ENCODE measurements at regions not wholly inside any gene's neighbourhood (a gene's known extent, or its start where the extent isn't known, plus 50 kb on each side); places are given as distances from the start of the nearest gene placed in this dataset.

- TF ChIP-seq RCOR1 (IDR thresholded peaks at IDR 0.05; ENCODE audit: insufficient replicate concordance, low read length) (no peak), MXI1 (IDR thresholded peaks at IDR 0.05; ENCODE audit: borderline replicate concordance, low read depth, low read length) (no peak), SMC3 (IDR thresholded peaks at IDR 0.05; ENCODE audit: low read depth, low read length) (no peak), CHD1 (IDR thresholded peaks at IDR 0.05; ENCODE audit: low read depth, low read length) (no peak), NFE2L2 (IDR thresholded peaks at IDR 0.05; ENCODE audit: low read depth, low read length) (no peak), RAD21 (IDR thresholded peaks at IDR 0.05; ENCODE audit: low read length) (no peak), BHLHE40 (IDR thresholded peaks at IDR 0.05; ENCODE audit: low read depth, low read length) (no peak), CEBPB (IDR thresholded peaks at IDR 0.05; ENCODE audit: low read depth, low read length) (no peak), ELK1 (IDR thresholded peaks at IDR 0.05; ENCODE audit: borderline replicate concordance, low read depth, low read length) (no peak), MAFK (IDR thresholded peaks at IDR 0.05; ENCODE audit: low read depth, low read length) (no peak), RFX5 (IDR thresholded peaks at IDR 0.05; ENCODE audit: low read depth, low read length) (no peak), POLR2A (IDR thresholded peaks at IDR 0.05; ENCODE audit: low read depth, low read length) (no peak), MAZ (IDR thresholded peaks at IDR 0.05; ENCODE audit: borderline replicate concordance, low read depth, low read length) (no peak), FOS (IDR thresholded peaks at IDR 0.05; ENCODE audit: low read depth, low read length) (no peak)
- TF ChIP-seq, protein P1, sequence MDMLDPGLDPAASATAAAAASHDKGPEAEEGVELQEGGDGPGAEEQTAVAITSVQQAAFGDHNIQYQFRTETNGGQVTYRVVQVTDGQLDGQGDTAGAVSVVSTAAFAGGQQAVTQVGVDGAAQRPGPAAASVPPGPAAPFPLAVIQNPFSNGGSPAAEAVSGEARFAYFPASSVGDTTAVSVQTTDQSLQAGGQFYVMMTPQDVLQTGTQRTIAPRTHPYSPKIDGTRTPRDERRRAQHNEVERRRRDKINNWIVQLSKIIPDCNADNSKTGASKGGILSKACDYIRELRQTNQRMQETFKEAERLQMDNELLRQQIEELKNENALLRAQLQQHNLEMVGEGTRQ (IDR thresholded peaks at IDR 0.05; ENCODE audit: low read depth, low read length) = no peak
- TF ChIP-seq, protein P2, sequence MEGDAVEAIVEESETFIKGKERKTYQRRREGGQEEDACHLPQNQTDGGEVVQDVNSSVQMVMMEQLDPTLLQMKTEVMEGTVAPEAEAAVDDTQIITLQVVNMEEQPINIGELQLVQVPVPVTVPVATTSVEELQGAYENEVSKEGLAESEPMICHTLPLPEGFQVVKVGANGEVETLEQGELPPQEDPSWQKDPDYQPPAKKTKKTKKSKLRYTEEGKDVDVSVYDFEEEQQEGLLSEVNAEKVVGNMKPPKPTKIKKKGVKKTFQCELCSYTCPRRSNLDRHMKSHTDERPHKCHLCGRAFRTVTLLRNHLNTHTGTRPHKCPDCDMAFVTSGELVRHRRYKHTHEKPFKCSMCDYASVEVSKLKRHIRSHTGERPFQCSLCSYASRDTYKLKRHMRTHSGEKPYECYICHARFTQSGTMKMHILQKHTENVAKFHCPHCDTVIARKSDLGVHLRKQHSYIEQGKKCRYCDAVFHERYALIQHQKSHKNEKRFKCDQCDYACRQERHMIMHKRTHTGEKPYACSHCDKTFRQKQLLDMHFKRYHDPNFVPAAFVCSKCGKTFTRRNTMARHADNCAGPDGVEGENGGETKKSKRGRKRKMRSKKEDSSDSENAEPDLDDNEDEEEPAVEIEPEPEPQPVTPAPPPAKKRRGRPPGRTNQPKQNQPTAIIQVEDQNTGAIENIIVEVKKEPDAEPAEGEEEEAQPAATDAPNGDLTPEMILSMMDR (conservative IDR thresholded peaks at IDR 0.05; ENCODE audit: low read depth, low read length) = no peak
- no peaks in the 10 kb centered on the region for H3K79me1 ChIP-seq (ENCODE audit: low read depth in 1 of 2, low read length in 2 of 2)
- DNase-seq (no peak), ATAC-seq (ENCODE audit: low read depth) (no peak)
- H4K91ac ChIP-seq (ENCODE audit: insufficient read depth, low read depth, low read length) = no peak overlapping the region
- dilution Hi-C loops (cut with HindIII; ENCODE audit: low sequenced_read_pairs, unreplicated experiment) = no loop called here
- no peak overlapping the region for H2AK5ac ChIP-seq (ENCODE audit: low read depth, low read length)
- no peak overlapping the region for H3K4me3 ChIP-seq (ENCODE audit: insufficient read depth, low read depth, low read length)
- H2BK20ac ChIP-seq (ENCODE audit: low read depth, low read length) = no peak overlapping the region
- no peaks in the 10 kb centered on the region for H4K20me1 ChIP-seq (ENCODE audit: insufficient read depth, low read length)
- CTCF ChIA-PET = no interaction called here
- no peaks in the 10 kb centered on the region for H3K9me3 ChIP-seq (ENCODE audit: control insufficient read depth, insufficient read depth, low read length)
- H3K18ac ChIP-seq (ENCODE audit: low read depth, low read length) = no peak overlapping the region
- no peak overlapping the region for H2AK9ac ChIP-seq (replicated peaks; ENCODE audit: low read depth, low read length, poor library complexity)
- no TSS peak for BruUV-seq (replicated peaks)
- H3K27ac ChIP-seq (ENCODE audit: insufficient read depth, low read length) = no peak overlapping the region
- H3K14ac ChIP-seq (replicated peaks; ENCODE audit: low read depth, low read length) = no peak overlapping the region
- no peak overlapping the region for H4K5ac ChIP-seq (ENCODE audit: low read depth, low read length)
- H3K9me1 ChIP-seq (ENCODE audit: insufficient read depth, low read length) = no peaks in the 10 kb centered on the region
- POLR2A ChIA-PET (ENCODE audit: unreplicated experiment) = no interaction called here
- H3K4ac ChIP-seq (ENCODE audit: low read depth, low read length) = no peak overlapping the region
- in situ Hi-C loops (cut with MboI; ENCODE audit: low sequenced_read_pairs) = no loop called here
- no peaks in the 10 kb centered on the region for H3K27me3 ChIP-seq (ENCODE audit: control insufficient read depth, insufficient read depth, low read length)
- H3K23ac ChIP-seq (ENCODE audit: low read depth, low read length) = no peak overlapping the region
- H3K36me3 ChIP-seq (ENCODE audit: control insufficient read depth, insufficient read depth, low read length) = no peaks in the 10 kb centered on the region
- intact Hi-C loops (cut with micrococcal nuclease) = no loop called here
- H3K4me2 ChIP-seq (ENCODE audit: low read depth, low read length) = no peak overlapping the region
- H2BK15ac ChIP-seq (ENCODE audit: low read depth, low read length) = no peak overlapping the region
- H2BK120ac ChIP-seq (ENCODE audit: low read depth, low read length) = no peak overlapping the region
- H3K9ac ChIP-seq (ENCODE audit: low read depth, low read length) = no peak overlapping the region
- H3K4me1 ChIP-seq (ENCODE audit: control insufficient read depth, insufficient read depth, low read length) = no peaks in the 10 kb centered on the region
- H2AFZ ChIP-seq (replicated peaks; ENCODE audit: low read length, poor library complexity) = no peak overlapping the region
- H4K8ac ChIP-seq (ENCODE audit: low read depth in 2 of 2, low read length in 2 of 2) = no peak overlapping the region
- H3K56ac ChIP-seq (ENCODE audit: extremely low read depth, insufficient read depth, low read length) = no peak overlapping the region
- no peak overlapping the region for H2BK5ac ChIP-seq (ENCODE audit: low read depth, low read length, poor library complexity, severe bottlenecking)
Measured at GRCh38 chr14:86708846-86709339, 1178.9 kb downstream of the FLRT2 start.

All from IMR-90 (cell line).